NCI-H82 (cell line): ENCODE measurements at regions not wholly inside any gene's neighbourhood (a gene's known extent, or its start where the extent isn't known, plus 50 kb on each side); places are given as distances from the start of the nearest gene placed in this dataset.

Experiments used
- DNase-seq: peaks from one replicate; lab custom pipeline; 2025; lab: John Stamatoyannopoulos, UW

GRCh38 chr12:16681196-16681595, 75.2 kb upstream of the LMO3 start:
- DNase-seq, result no peak

DNA sequence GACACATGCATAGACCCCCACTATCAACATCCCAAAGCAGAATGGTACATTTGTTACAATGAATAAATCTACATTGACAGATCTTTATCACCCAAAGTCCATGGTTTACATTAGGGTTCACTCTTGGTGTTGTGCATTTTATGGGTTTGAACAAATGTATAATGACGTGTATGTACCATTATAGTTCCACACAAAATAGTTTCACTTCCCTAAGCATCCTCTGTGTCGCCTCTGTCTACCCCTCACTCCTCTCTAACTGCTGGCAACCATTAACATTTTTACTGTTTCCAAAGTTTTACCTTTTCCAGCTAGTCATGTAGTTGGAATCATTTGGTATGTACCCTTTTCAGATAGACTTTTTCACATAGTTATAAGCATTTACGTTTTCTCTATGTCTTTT, 69.5 kb upstream of the LMO3 start:
- DNase-seq, result no peak

DNA sequence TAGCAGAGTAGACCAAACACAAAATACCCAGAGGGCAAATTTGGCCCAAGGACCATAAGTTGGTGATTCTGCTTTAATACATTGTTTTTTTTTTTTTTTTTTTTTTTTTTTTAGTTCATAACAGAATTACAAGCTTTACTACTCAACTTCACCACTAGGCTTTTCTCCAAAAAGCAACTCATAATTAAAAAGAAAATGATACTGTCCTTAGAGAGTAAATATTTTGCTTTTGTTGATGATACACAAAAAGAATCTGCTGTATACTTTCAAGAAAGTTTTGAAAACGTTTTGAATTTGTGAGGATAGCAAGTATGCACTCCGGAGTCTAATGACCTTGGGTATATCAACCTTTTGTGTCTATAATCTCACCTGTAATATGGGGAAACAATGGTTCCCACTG, 68.9 kb upstream of the LMO3 start:
- DNase-seq, result no peak

DNA sequence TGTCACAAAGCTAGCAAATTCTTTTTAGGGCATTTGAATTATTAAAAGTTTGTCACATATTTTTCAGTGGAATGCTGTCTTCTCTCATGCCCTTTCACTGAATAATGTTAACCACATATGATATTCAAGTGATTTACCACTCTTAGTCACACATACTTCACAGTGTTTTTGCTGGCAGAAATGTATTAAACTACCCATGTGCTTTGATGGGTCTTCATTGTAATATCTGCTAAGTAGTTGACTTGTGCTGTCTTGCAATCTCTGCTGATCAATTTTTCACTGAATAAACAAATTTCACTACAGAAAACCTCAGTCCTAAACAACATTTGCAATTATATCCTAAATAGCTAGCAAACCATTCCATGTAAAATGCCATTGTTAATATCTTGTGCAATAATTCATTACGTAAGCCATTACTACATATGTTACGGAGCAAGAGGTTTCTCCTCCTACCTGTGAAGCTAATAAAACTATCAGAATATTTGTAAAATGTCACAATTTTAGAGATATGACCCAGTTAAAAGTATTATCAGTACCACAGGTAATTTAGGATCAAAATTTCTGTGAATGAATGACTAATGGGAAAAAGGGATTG, 64.6 kb upstream of the LMO3 start:
- no peak for DNase-seq

DNA sequence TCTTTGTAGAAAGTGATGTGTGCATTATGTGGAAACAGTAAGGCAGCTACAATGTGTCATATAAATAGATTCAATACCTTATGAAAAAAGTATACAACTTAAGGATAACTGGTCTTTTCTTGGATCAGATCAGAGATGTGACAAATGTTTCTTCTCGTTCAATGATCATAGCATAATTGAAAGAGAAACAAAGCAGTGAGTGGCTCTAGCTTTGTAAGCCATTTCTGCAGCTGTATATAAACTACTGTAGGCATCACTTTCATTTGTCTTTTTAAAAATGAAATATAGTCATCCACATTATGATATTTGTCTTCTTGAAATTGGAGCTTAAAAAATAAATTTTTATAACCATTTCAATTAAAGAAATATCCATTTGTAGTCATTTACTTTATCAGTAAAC, 63.8 kb upstream of the LMO3 start:
- no peak for DNase-seq

DNA sequence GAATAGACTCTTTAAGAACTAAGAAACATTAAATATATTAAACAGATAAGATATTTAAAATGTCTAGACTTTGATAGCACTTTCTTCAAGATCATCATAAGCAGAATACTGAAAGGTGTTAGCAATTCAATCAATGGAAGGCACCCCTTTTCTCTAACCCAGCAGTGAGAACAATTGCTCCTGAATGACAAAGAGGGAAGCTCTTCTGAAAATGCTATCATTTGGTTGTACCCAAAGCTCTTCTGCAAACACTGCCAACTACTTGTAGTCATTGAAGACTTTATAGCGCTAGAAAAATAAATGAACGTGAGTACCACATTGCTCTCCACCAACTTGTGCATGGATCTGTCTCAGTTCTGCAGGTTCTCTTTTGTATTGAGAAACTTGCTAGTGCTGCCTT, 62.2 kb upstream of the LMO3 start:
- DNase-seq, result no peak

DNA sequence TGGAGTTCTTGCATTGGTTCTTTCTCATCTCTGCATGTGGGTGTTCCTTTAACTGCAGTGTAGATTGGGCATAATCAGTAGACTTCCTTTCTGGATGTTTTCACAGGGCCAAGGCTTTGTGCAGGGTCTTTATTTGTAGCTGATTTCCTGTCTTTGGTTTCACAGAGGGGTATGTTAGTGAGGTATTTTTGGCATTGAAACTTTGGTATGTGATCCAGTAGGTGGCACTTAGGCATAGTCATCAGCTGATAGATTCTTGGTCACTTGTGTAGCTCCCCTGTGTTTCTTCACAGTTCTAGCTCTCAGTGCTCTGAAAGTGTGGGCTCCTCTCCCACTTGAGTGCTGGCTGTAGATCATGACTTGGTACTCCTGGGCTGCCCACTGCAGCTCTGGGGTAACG, 52.7 kb upstream of the LMO3 start:
- DNase-seq, result no peak
